CD4-positive, CD25-positive, alpha-beta regulatory T cell (primary cell): ENCODE measurements at regions not wholly inside any gene's neighbourhood (a gene's known extent, or its start where the extent isn't known, plus 50 kb on each side); places are given as distances from the start of the nearest gene placed in this dataset.

ENCODE experiments used
- ATAC-seq, 2 donors: fragments of 150-1000 bp; cut with Tn5 transposase; one replicate each; pipeline ENCODE4 v1.10.0; 2021; ENCODE audit warnings: low read depth in 2 of 2, moderate number of reproducible peaks in 2 of 2, moderate library complexity in 1 of 2
- DNase-seq, 3 donors: peaks; one replicate each; pipeline versions ENCODE4 v3.0.0 to v3.0.0-alpha.2; 2012 to 2022; ENCODE audit warnings: mixed read lengths in 1 of 3
- H3K27ac ChIP-seq: one replicate; pipeline ENCODE4 v1.7.0; 2013; ENCODE audit warnings: mild to moderate bottlenecking, low read length; ENCODE audit not compliant: insufficient read depth, poor library complexity, severe bottlenecking
- H3K27me3 ChIP-seq: one replicate; pipeline ENCODE4 v1.7.0; 2013; ENCODE audit warnings: low read length; ENCODE audit not compliant: control insufficient read depth, insufficient read depth
- H3K36me3 ChIP-seq: one replicate; pipeline ENCODE4 v1.7.0; 2013; ENCODE audit warnings: mild to moderate bottlenecking, low read length, moderate library complexity; ENCODE audit not compliant: control insufficient read depth, insufficient read depth
- H3K4me1 ChIP-seq: 2 replicates; pipeline ENCODE4 v1.7.0; 2013; ENCODE audit warnings: mild to moderate bottlenecking, low read length; ENCODE audit not compliant: insufficient read depth, control insufficient read depth, poor library complexity, severe bottlenecking
- H3K4me3 ChIP-seq: one replicate; pipeline ENCODE4 v1.7.0; 2013; ENCODE audit warnings: low read depth, mild to moderate bottlenecking, low read length, moderate library complexity
- H3K9me3 ChIP-seq, 2 experiments: 1 replicate in 1 of 2; 2 replicates in 1 of 2; pipeline ENCODE4 v1.7.0; 2013; ENCODE audit warnings: low read length in 2 of 2, mild to moderate bottlenecking in 1 of 2, moderate library complexity in 1 of 2; ENCODE audit not compliant: control insufficient read depth in 2 of 2
- H3K27ac Mint-ChIP-seq, 3 donors: one replicate each; pipeline ENCODE4 v1.8.0; 2020 to 2022; ENCODE audit warnings: mild to moderate bottlenecking in 3 of 3, mixed read lengths in 3 of 3, moderate library complexity in 2 of 3
- H3K27me3 Mint-ChIP-seq: one replicate; pipeline ENCODE4 v1.8.0; 2022; ENCODE audit warnings: mild to moderate bottlenecking, mixed read lengths
- H3K36me3 Mint-ChIP-seq: one replicate; pipeline ENCODE4 v1.8.0; 2020; ENCODE audit warnings: mixed read lengths
- H3K4me1 Mint-ChIP-seq, 4 donors: one replicate each; pipeline ENCODE4 v1.8.0; 2020 to 2022; ENCODE audit warnings: mixed read lengths in 4 of 4, mild to moderate bottlenecking in 1 of 4
- H3K4me3 Mint-ChIP-seq, 4 donors: one replicate each; pipeline ENCODE4 v1.8.0; 2020 to 2022; ENCODE audit warnings: mild to moderate bottlenecking in 4 of 4, mixed read lengths in 4 of 4, moderate library complexity in 3 of 4
- H3K9me3 Mint-ChIP-seq, 7 donors: one replicate each; pipeline ENCODE4 v1.8.0; 2020 to 2022; ENCODE audit warnings: mixed read lengths in 7 of 7, mild to moderate bottlenecking in 3 of 7, moderate library complexity in 2 of 7

- DNase-seq (no peak), ATAC-seq (no peak)
- Mint-ChIP-seq H3K36me3 (no peaks in the 10 kb centered on the region), H3K4me1 (no peaks in the 10 kb centered on the region), H3K27ac (no peak overlapping the region), H3K4me3 (no peak overlapping the region), H3K9me3 (peaks cover 0 to 10% (median 2%) of the 10 kb centered on the region in 7 donors), H3K27me3 (no peaks in the 10 kb centered on the region)
- H3K27me3 ChIP-seq = no peaks in the 10 kb centered on the region
- no peak overlapping the region for H3K4me3 ChIP-seq
- no peaks in the 10 kb centered on the region for H3K9me3 ChIP-seq
- no peaks in the 10 kb centered on the region for H3K36me3 ChIP-seq
- no peaks in the 10 kb centered on the region for H3K4me1 ChIP-seq
- no peak overlapping the region for H3K27ac ChIP-seq
Measured at GRCh38 chr6:54754406-54754805, 92.2 kb upstream of the FAM83B start.

- no peaks in the 10 kb centered on the region for H3K27me3 ChIP-seq
- H3K27ac ChIP-seq = no peak overlapping the region
- Mint-ChIP-seq H3K4me3 (no peak overlapping the region), H3K27ac (no peak overlapping the region), H3K36me3 (no peaks in the 10 kb centered on the region), H3K4me1 (no peaks in the 10 kb centered on the region), H3K27me3 (no peaks in the 10 kb centered on the region), H3K9me3 (peaks cover 0 to 8% (median 2%) of the 10 kb centered on the region in 7 donors)
- no peak overlapping the region for H3K4me3 ChIP-seq
- no peaks in the 10 kb centered on the region for H3K9me3 ChIP-seq
- no peak for ATAC-seq
- no peaks in the 10 kb centered on the region for H3K36me3 ChIP-seq
- DNase-seq = no peak
- no peaks in the 10 kb centered on the region for H3K4me1 ChIP-seq
Measured at GRCh38 chr6:54758340-54758739, 88.2 kb upstream of the FAM83B start.

- H3K27me3 Mint-ChIP-seq = no peaks in the 10 kb centered on the region
- peaks cover 1 to 15% (median 3%) of the 10 kb centered on the region in 7 donors for H3K9me3 Mint-ChIP-seq
- ATAC-seq = no peak
- Histone ChIP-seq H3K4me3 (no peak overlapping the region), H3K36me3 (no peaks in the 10 kb centered on the region), H3K9me3 (no peaks in the 10 kb centered on the region), H3K4me1 (no peaks in the 10 kb centered on the region), H3K27ac (no peak overlapping the region), H3K27me3 (no peaks in the 10 kb centered on the region)
- H3K4me1 Mint-ChIP-seq = no peaks in the 10 kb centered on the region
- no peak overlapping the region for H3K27ac Mint-ChIP-seq
- H3K36me3 Mint-ChIP-seq = no peaks in the 10 kb centered on the region
- no peak for DNase-seq
- no peak overlapping the region for H3K4me3 Mint-ChIP-seq
Measured at GRCh38 chr6:54768494-54768893, 78.1 kb upstream of the FAM83B start.

GRCh38 chr6:54770328-54770727 lies 76.2 kb upstream of the FAM83B start:
- Histone ChIP-seq H3K27me3 (no peaks in the 10 kb centered on the region), H3K27ac (no peak overlapping the region), H3K4me1 (no peaks in the 10 kb centered on the region), H3K9me3 (no peaks in the 10 kb centered on the region), H3K4me3 (no peak overlapping the region), H3K36me3 (no peaks in the 10 kb centered on the region)
- Mint-ChIP-seq H3K27ac (no peak overlapping the region), H3K9me3 (peaks cover 0 to 15% (median 2%) of the 10 kb centered on the region in 7 donors), H3K36me3 (no peaks in the 10 kb centered on the region), H3K27me3 (no peaks in the 10 kb centered on the region), H3K4me1 (no peaks in the 10 kb centered on the region), H3K4me3 (no peak overlapping the region)
- ATAC-seq (no peak), DNase-seq (no peak)

- H3K4me3 Mint-ChIP-seq = no peak overlapping the region
- no peak for ATAC-seq
- H3K36me3 Mint-ChIP-seq = no peaks in the 10 kb centered on the region
Measured at GRCh38 chr6:54771968-54772367, 74.6 kb upstream of the FAM83B start.

GRCh38 chr6:54772610-54773009 lies 74.0 kb upstream of the FAM83B start:
- Mint-ChIP-seq H3K27me3 (no peaks in the 10 kb centered on the region), H3K36me3 (no peaks in the 10 kb centered on the region), H3K9me3 (peaks cover 0 to 18% (median 4%) of the 10 kb centered on the region in 7 donors), H3K27ac (no peak overlapping the region), H3K4me1 (no peaks in the 10 kb centered on the region), H3K4me3 (no peak overlapping the region)
- Histone ChIP-seq H3K9me3 (no peaks in the 10 kb centered on the region), H3K27ac (no peak overlapping the region), H3K27me3 (no peaks in the 10 kb centered on the region), H3K4me1 (no peaks in the 10 kb centered on the region), H3K36me3 (no peaks in the 10 kb centered on the region), H3K4me3 (no peak overlapping the region)
- DNase-seq (no peak), ATAC-seq (no peak)

More at GRCh38 chr6:54771968-54772367, 74.6 kb upstream of the FAM83B start:
- no peaks in the 10 kb centered on the region for H3K27me3 Mint-ChIP-seq
- Histone ChIP-seq H3K9me3 (no peaks in the 10 kb centered on the region), H3K27me3 (no peaks in the 10 kb centered on the region), H3K27ac (no peak overlapping the region), H3K36me3 (no peaks in the 10 kb centered on the region), H3K4me3 (no peak overlapping the region), H3K4me1 (no peaks in the 10 kb centered on the region)
- no peak overlapping the region for H3K27ac Mint-ChIP-seq
- H3K9me3 Mint-ChIP-seq = peaks cover 0 to 15% (median 2%) of the 10 kb centered on the region in 7 donors
- DNase-seq = no peak
- H3K4me1 Mint-ChIP-seq = no peaks in the 10 kb centered on the region

GRCh38 chr6:54775576-54775975 lies 71.0 kb upstream of the FAM83B start:
- H3K36me3 ChIP-seq = no peaks in the 10 kb centered on the region
- H3K4me3 Mint-ChIP-seq = no peak overlapping the region
- H3K4me1 Mint-ChIP-seq = no peaks in the 10 kb centered on the region
- no peak for ATAC-seq
- H3K27me3 Mint-ChIP-seq = no peaks in the 10 kb centered on the region
- H3K4me3 ChIP-seq = no peak overlapping the region
- H3K4me1 ChIP-seq = no peaks in the 10 kb centered on the region
- H3K9me3 ChIP-seq = no peaks in the 10 kb centered on the region
- H3K9me3 Mint-ChIP-seq = peaks cover 0 to 12% (median 5%) of the 10 kb centered on the region in 7 donors
- H3K27me3 ChIP-seq = no peaks in the 10 kb centered on the region
- DNase-seq = no peak
- no peak overlapping the region for H3K27ac Mint-ChIP-seq
- no peak overlapping the region for H3K27ac ChIP-seq
- no peaks in the 10 kb centered on the region for H3K36me3 Mint-ChIP-seq

GRCh38 chr6:54776891-54777290 lies 69.7 kb upstream of the FAM83B start:
- no peaks in the 10 kb centered on the region for H3K4me1 Mint-ChIP-seq
- no peaks in the 10 kb centered on the region for H3K9me3 ChIP-seq
- no peaks in the 10 kb centered on the region for H3K27me3 ChIP-seq
- peaks cover 0 to 14% (median 5%) of the 10 kb centered on the region in 7 donors for H3K9me3 Mint-ChIP-seq
- H3K27ac ChIP-seq = no peak overlapping the region
- no peak overlapping the region for H3K27ac Mint-ChIP-seq
- H3K27me3 Mint-ChIP-seq = no peaks in the 10 kb centered on the region
- no peak overlapping the region for H3K4me3 ChIP-seq
- no peaks in the 10 kb centered on the region for H3K36me3 Mint-ChIP-seq
- DNase-seq (no peak), ATAC-seq (no peak)
- no peaks in the 10 kb centered on the region for H3K36me3 ChIP-seq
- no peak overlapping the region for H3K4me3 Mint-ChIP-seq
- no peaks in the 10 kb centered on the region for H3K4me1 ChIP-seq
